SK-N-SH (cell line): ENCODE measurements at regions not wholly inside any gene's neighbourhood (a gene's known extent, or its start where the extent isn't known, plus 50 kb on each side); places are given as distances from the start of the nearest gene placed in this dataset.

Experiments used
- CTCF ChIA-PET: fragments of 300-600, 350-600 bp; formaldehyde crosslinking; extraction: SDS; loops from one replicate; lab custom pipeline; 2021; lab: Yijun Ruan, JAX
- POLR2A ChIA-PET: fragments of 350-600 bp; sonication (Branson Sonifier 250); formaldehyde crosslinking; extraction: SDS; loops from one replicate; lab custom pipeline; 2020; ENCODE audit warnings: antibody characterized with exemption, inconsistent platforms; lab: Yijun Ruan, JAX
- DNase-seq: peaks from one replicate; pipeline ENCODE4 v3.0.0; 2012
- H2AFZ ChIP-seq: fragments of 200-600 bp; sonication (generic); 2 replicates; pipeline ENCODE4 v1.8.1; 2016; ENCODE audit warnings: antibody characterized with exemption, mild to moderate bottlenecking, low read depth
- H3F3A ChIP-seq: fragments of 200-600 bp; sonication (generic); replicated peaks from 2 replicates; pipeline ENCODE3; 2016; ENCODE audit warnings: antibody characterized with exemption, mild to moderate bottlenecking; ENCODE audit not compliant: insufficient read depth
- H3K27ac ChIP-seq, 2 experiments: fragments of 200-500 bp in 1 of 2; fragments of 200-600 bp in 1 of 2; sonication (Bioruptor generic) in 1 of 2; sonication (generic), shearing (Covaris generic) in 1 of 2; 2 replicates each; pipeline versions ENCODE4 v1.5.1 to v1.6.1; 2014 to 2016; ENCODE audit warnings: low read depth in 2 of 2, inconsistent platforms in 1 of 2, low read length in 1 of 2, mild to moderate bottlenecking in 1 of 2, mixed read lengths in 1 of 2
- H3K27me3 ChIP-seq: fragments of 200-600 bp; sonication (generic), shearing (Covaris generic); 2 replicates; pipeline ENCODE4 v1.6.1; 2016; ENCODE audit warnings: mixed run types; ENCODE audit not compliant: insufficient read depth
- H3K36me3 ChIP-seq, 2 experiments: fragments of 200-500 bp in 1 of 2; fragments of 200-600 bp in 1 of 2; sonication (Bioruptor generic) in 1 of 2; sonication (generic) in 1 of 2; replicated peaks in 1 of 2; 2 replicates each; pipeline versions ENCODE3 to v1.5.1; 2014 to 2016; ENCODE audit warnings: low read length in 1 of 2, mild to moderate bottlenecking in 1 of 2; ENCODE audit not compliant: insufficient read depth in 2 of 2, control insufficient read depth in 1 of 2
- H3K4me1 ChIP-seq, 2 experiments: fragments of 200-500 bp in 1 of 2; fragments of 200-600 bp in 1 of 2; sonication (Bioruptor generic) in 1 of 2; sonication (generic), shearing (Covaris generic) in 1 of 2; 2 replicates each; pipeline versions ENCODE4 v1.5.1 to v1.6.1; 2014 to 2016; ENCODE audit warnings: low read depth in 1 of 2, low read length in 1 of 2, mixed run types in 1 of 2; ENCODE audit not compliant: insufficient read depth in 2 of 2, control insufficient read depth in 1 of 2
- H3K4me2 ChIP-seq: fragments of 200-600 bp; sonication (generic), shearing (Covaris generic); 2 replicates; pipeline ENCODE4 v1.6.1; 2017; ENCODE audit warnings: mixed run types
- H3K4me3 ChIP-seq, 2 experiments: fragments of 200-500 bp in 1 of 2; fragments of 200-600 bp in 1 of 2; sonication (Bioruptor generic) in 1 of 2; sonication (generic), shearing (Covaris generic) in 1 of 2; 2 replicates each; pipeline versions ENCODE4 v1.5.1 to v1.8.1; 2014 to 2016; ENCODE audit warnings: low read depth in 2 of 2, inconsistent platforms in 1 of 2, low read length in 1 of 2, mild to moderate bottlenecking in 1 of 2, mixed read lengths in 1 of 2, moderate library complexity in 1 of 2
- H3K79me2 ChIP-seq: fragments of 200-600 bp; sonication (generic); 2 replicates; pipeline ENCODE4 v1.8.1; 2017; ENCODE audit warnings: mild to moderate bottlenecking; ENCODE audit not compliant: insufficient read depth
- H3K9ac ChIP-seq: fragments of 200-600 bp; sonication (generic); 2 replicates; pipeline ENCODE4 v1.6.1; 2017; ENCODE audit warnings: mixed run types
- H3K9me2 ChIP-seq: fragments of 200-600 bp; sonication (generic); 2 replicates; pipeline ENCODE4 v1.6.1; 2017; ENCODE audit warnings: mixed run types
- H3K9me3 ChIP-seq: fragments of 200-600 bp; sonication (generic); 2 replicates; pipeline ENCODE4 v1.6.1; 2017; ENCODE audit warnings: mixed run types, mild to moderate bottlenecking, moderate library complexity
- H4K20me1 ChIP-seq: fragments of 200-600 bp; sonication (generic); 2 replicates; pipeline ENCODE4 v1.6.1; 2017; ENCODE audit warnings: mild to moderate bottlenecking, mixed run types; ENCODE audit not compliant: insufficient read depth
- ELF1 ChIP-seq: IDR thresholded peaks from 2 replicates; pipeline ENCODE4 v1.4.0; 2012
- EZH2phosphoT487 ChIP-seq: fragments of 200-600 bp; sonication (generic); IDR thresholded peaks from 2 replicates; pipeline ENCODE4 v1.6.1; 2017; ENCODE audit warnings: low read depth, mixed run types, mild to moderate bottlenecking, antibody characterized with exemption, moderate library complexity, borderline replicate concordance
- FOSL2 ChIP-seq: IDR thresholded peaks from 2 replicates; pipeline ENCODE4 v1.4.0; 2012; ENCODE audit warnings: low read depth, mild to moderate bottlenecking, moderate library complexity, borderline replicate concordance
- FOXJ3 ChIP-seq: sonication (generic); formaldehyde crosslinking; IDR thresholded peaks from 2 replicates; pipeline ENCODE4 v1.5.1; 2020; ENCODE audit warnings: mild to moderate bottlenecking, missing genetic modification reagents
- FOXM1 ChIP-seq: IDR thresholded peaks from 2 replicates; pipeline ENCODE4 v1.4.0; 2012; ENCODE audit warnings: low read depth, mild to moderate bottlenecking
- GABPA ChIP-seq: IDR thresholded peaks from 2 replicates; pipeline ENCODE4 v1.4.0; 2012; ENCODE audit warnings: low read depth, mild to moderate bottlenecking
- JUND ChIP-seq: IDR thresholded peaks from 2 replicates; pipeline ENCODE4 v1.4.0; 2012
- NFIC ChIP-seq: IDR thresholded peaks from 2 replicates; pipeline ENCODE4 v1.4.0; 2012; ENCODE audit warnings: borderline replicate concordance
- NRF1 ChIP-seq: IDR thresholded peaks from 2 replicates; pipeline ENCODE4 v1.6.1; 2012; ENCODE audit warnings: low read depth, mild to moderate bottlenecking, low read length
- POLR2AphosphoS5 ChIP-seq: IDR thresholded peaks from 2 replicates; pipeline ENCODE4 v1.6.1; 2012; ENCODE audit warnings: low read depth, low read length
- RCOR1 ChIP-seq: fragments of 150-350 bp; IDR thresholded peaks from 2 replicates; pipeline ENCODE4 v1.6.1; 2017; ENCODE audit warnings: antibody characterized with exemption, low read length
- RFX5 ChIP-seq: IDR thresholded peaks from 2 replicates; pipeline ENCODE4 v1.6.1; 2012; ENCODE audit warnings: mild to moderate bottlenecking, improper control_type of control experiment, low read length
- SMC3 ChIP-seq: IDR thresholded peaks from 2 replicates; pipeline ENCODE4 v1.6.1; 2012; ENCODE audit warnings: low read depth, low read length, improper control_type of control experiment
- TAF1 ChIP-seq: IDR thresholded peaks from 2 replicates; pipeline ENCODE4 v1.6.1; 2012; ENCODE audit warnings: low read depth, mild to moderate bottlenecking, low read length, moderate library complexity, borderline replicate concordance
- WGBS: methylation state at CpG from one replicate; pipeline ENCODE4 v1.1.6; 2017; ENCODE audit warnings: low lambda C conversion rate; 5-methylcytosine and 5-hydroxymethylcytosine counted together
- TF ChIP-seq, protein P1 (sequence below): fragments of 150-350 bp; IDR thresholded peaks from 2 replicates; pipeline ENCODE4 v1.6.1; 2017; ENCODE audit warnings: antibody characterized with exemption, low read length, low read depth, borderline replicate concordance
- TF ChIP-seq, protein P2 (sequence below): IDR thresholded peaks from 2 replicates; pipeline ENCODE4 v1.6.1; 2012; ENCODE audit warnings: mild to moderate bottlenecking, low read depth, low read length, moderate library complexity
- TF ChIP-seq, protein P3 (sequence below): IDR thresholded peaks from 2 replicates; pipeline ENCODE4 v1.4.0; 2012; ENCODE audit warnings: low read depth, borderline replicate concordance
- TF ChIP-seq, protein P4 (sequence below): IDR thresholded peaks from 2 replicates; pipeline ENCODE4 v1.4.0; 2012; ENCODE audit warnings: low read depth
- TF ChIP-seq, protein P5 (sequence below): fragments of 150-350 bp; IDR thresholded peaks from 2 replicates; pipeline ENCODE4 v1.6.1; 2016; ENCODE audit warnings: mild to moderate bottlenecking, low read depth, low read length

DNA sequence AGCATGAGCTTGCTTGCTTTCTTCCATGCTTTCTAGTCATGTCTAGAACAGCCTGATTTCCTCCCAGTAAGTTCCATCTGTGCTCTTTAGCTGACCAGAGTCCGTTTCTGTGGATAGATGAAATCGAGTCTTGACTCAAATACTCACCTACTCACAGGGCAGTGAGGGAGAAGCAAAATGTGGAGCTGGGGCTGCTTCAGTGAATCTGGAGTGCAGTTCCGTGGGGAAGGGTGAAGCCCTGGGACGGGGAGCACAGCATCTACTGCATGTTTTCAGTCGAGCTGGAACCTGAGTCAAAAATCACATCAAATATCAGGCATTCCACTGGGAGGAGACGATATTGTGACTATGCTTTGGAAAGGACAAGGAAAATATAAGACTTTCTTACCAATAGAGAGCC, 70.3 kb upstream of the PRMT8 start:
- no peak overlapping the region for H2AFZ ChIP-seq
- no peak for TF ChIP-seq RCOR1
- no peak for TF ChIP-seq ELF1
- TF ChIP-seq POLR2AphosphoS5 = no peak
- TF ChIP-seq, protein P1, sequence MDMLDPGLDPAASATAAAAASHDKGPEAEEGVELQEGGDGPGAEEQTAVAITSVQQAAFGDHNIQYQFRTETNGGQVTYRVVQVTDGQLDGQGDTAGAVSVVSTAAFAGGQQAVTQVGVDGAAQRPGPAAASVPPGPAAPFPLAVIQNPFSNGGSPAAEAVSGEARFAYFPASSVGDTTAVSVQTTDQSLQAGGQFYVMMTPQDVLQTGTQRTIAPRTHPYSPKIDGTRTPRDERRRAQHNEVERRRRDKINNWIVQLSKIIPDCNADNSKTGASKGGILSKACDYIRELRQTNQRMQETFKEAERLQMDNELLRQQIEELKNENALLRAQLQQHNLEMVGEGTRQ = no peak
- TF ChIP-seq FOXJ3 (CRISPR knock-in tag) = no peak
- no peak for TF ChIP-seq JUND
- no peak for TF ChIP-seq RFX5
- no peak for TF ChIP-seq SMC3
- TF ChIP-seq FOSL2 = no peak
- TF ChIP-seq, protein P2, sequence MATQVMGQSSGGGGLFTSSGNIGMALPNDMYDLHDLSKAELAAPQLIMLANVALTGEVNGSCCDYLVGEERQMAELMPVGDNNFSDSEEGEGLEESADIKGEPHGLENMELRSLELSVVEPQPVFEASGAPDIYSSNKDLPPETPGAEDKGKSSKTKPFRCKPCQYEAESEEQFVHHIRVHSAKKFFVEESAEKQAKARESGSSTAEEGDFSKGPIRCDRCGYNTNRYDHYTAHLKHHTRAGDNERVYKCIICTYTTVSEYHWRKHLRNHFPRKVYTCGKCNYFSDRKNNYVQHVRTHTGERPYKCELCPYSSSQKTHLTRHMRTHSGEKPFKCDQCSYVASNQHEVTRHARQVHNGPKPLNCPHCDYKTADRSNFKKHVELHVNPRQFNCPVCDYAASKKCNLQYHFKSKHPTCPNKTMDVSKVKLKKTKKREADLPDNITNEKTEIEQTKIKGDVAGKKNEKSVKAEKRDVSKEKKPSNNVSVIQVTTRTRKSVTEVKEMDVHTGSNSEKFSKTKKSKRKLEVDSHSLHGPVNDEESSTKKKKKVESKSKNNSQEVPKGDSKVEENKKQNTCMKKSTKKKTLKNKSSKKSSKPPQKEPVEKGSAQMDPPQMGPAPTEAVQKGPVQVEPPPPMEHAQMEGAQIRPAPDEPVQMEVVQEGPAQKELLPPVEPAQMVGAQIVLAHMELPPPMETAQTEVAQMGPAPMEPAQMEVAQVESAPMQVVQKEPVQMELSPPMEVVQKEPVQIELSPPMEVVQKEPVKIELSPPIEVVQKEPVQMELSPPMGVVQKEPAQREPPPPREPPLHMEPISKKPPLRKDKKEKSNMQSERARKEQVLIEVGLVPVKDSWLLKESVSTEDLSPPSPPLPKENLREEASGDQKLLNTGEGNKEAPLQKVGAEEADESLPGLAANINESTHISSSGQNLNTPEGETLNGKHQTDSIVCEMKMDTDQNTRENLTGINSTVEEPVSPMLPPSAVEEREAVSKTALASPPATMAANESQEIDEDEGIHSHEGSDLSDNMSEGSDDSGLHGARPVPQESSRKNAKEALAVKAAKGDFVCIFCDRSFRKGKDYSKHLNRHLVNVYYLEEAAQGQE = no peak
- TF ChIP-seq, protein P3, sequence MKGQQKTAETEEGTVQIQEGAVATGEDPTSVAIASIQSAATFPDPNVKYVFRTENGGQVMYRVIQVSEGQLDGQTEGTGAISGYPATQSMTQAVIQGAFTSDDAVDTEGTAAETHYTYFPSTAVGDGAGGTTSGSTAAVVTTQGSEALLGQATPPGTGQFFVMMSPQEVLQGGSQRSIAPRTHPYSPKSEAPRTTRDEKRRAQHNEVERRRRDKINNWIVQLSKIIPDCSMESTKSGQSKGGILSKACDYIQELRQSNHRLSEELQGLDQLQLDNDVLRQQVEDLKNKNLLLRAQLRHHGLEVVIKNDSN = no peak
- TF ChIP-seq TAF1 = no peak
- TF ChIP-seq NRF1 = no peak
- no peak for TF ChIP-seq FOXM1
- no peak for TF ChIP-seq NFIC
- TF ChIP-seq, protein P4, sequence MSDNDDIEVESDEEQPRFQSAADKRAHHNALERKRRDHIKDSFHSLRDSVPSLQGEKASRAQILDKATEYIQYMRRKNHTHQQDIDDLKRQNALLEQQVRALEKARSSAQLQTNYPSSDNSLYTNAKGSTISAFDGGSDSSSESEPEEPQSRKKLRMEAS = no peak
- TF ChIP-seq, protein P5, sequence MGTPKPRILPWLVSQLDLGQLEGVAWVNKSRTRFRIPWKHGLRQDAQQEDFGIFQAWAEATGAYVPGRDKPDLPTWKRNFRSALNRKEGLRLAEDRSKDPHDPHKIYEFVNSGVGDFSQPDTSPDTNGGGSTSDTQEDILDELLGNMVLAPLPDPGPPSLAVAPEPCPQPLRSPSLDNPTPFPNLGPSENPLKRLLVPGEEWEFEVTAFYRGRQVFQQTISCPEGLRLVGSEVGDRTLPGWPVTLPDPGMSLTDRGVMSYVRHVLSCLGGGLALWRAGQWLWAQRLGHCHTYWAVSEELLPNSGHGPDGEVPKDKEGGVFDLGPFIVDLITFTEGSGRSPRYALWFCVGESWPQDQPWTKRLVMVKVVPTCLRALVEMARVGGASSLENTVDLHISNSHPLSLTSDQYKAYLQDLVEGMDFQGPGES = no peak
- no peak for TF ChIP-seq GABPA
- TF ChIP-seq EZH2phosphoT487 = no peak
- peaks cover 0 to 3% of the 10 kb centered on the region in 2 experiments; a peak in 1 of 4 replicates for H3K4me1 ChIP-seq
- H3K9me2 ChIP-seq = no peaks in the 10 kb centered on the region
- no peaks in the 10 kb centered on the region for H4K20me1 ChIP-seq
- no peak overlapping the region for H3K4me2 ChIP-seq
- no peaks in the 10 kb centered on the region for H3K36me3 ChIP-seq
- 3% methylated on average over 6 of the region's 6 CpGs for WGBS
- no peaks in the 10 kb centered on the region for H3K79me2 ChIP-seq
- H3K4me3 ChIP-seq = no peak overlapping the region
- H3F3A ChIP-seq = no peaks in the 10 kb centered on the region
- no peak overlapping the region for H3K9ac ChIP-seq
- H3K27me3 ChIP-seq = peaks cover 5% of the 10 kb centered on the region
- ChIA-PET POLR2A (no interaction called here), CTCF (interaction anchor here (0.8 kb wide), 1 partner anchor 383 kb away, joined by 3 read pairs; no protein-coding TSS in a partner anchor)
- H3K27ac ChIP-seq = no peak overlapping the region
- H3K9me3 ChIP-seq = no peaks in the 10 kb centered on the region
- no peak for DNase-seq
